ENCODE measurements at regions not wholly inside any gene's neighbourhood (a gene's known extent, or its start where the extent isn't known, plus 50 kb on each side); places are given as distances from the start of the nearest gene placed in this dataset.

DNA sequence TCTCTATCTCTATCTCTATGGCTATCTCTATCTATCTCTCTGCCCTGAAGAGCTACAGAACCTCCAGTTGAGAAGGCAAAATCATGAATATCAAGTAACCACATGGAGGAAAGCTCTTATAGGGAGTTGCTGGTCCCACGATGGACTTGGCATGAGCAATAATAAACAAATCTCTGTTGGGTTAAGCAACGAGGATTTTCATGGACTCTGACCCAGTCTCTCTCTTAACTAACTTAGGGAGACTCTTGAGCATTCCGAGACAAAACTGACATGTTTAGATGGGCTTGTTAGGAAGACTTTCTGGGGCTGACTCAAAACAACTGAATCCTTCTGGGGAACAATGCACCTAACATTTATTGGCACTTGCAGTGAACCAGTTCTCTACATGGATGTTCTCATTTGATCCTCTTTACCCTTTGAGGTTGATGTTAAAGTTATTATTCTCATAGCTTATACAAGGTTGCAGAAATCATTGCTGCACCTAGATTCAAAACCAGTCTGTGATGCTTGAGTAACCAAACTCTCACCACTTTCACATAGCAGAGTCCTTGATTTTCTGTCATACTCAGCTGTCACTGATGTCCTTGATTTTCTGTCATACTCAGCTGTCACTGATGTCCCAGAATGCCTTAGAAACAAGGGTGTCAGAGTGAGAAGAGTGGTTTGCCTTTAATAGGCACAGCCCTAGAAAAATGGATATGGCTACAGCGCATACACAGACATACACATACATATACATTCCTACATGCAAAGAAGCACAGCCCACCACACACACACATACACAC, 354.6 kb upstream of the MAF start:
- Histone ChIP-seq H3K4me1 (ENCODE audit: control insufficient read depth in 2 of 2, insufficient read depth in 1 of 2, low read depth in 1 of 2, low read length in 2 of 2) (no peaks in the 10 kb centered on the region), H3K4me2 (ENCODE audit: insufficient read depth, low read length, poor library complexity, severe bottlenecking) (no peak overlapping the region), H3K18ac (ENCODE audit: low read length) (no peak overlapping the region), H3K23ac (ENCODE audit: low read depth, low read length, poor library complexity) (no peak overlapping the region), H2BK12ac (ENCODE audit: low read length) (no peak overlapping the region), H2AFZ (ENCODE audit: low read length) (no peak overlapping the region), H3K79me1 (ENCODE audit: low read depth, low read length) (no peaks in the 10 kb centered on the region), H3K27me3 (ENCODE audit: control insufficient read depth in 3 of 3, insufficient read depth in 3 of 3, low read depth in 1 of 3, low read length in 3 of 3) (no peaks in the 10 kb centered on the region), H3K9me3 (replicated peaks in 1 of 2; ENCODE audit: control insufficient read depth in 2 of 2, insufficient read depth in 1 of 2, low read depth in 1 of 2, low read length in 2 of 2) (no peaks in the 10 kb centered on the region), H3K4me3 (ENCODE audit: low read length in 2 of 2) (no peak overlapping the region), H3K36me3 (replicated peaks in 1 of 2; ENCODE audit: control insufficient read depth in 2 of 2, insufficient read depth in 2 of 2, low read length in 2 of 2) (no peaks in the 10 kb centered on the region), H4K8ac (ENCODE audit: low read depth, low read length) (no peak overlapping the region), H2AK5ac (ENCODE audit: low read depth, low read length) (no peak overlapping the region), H3K14ac (ENCODE audit: low read length) (no peak overlapping the region), H4K91ac (ENCODE audit: low read depth, low read length, poor library complexity) (no peak overlapping the region), H3K4ac (ENCODE audit: low read length) (no peak overlapping the region), H2BK120ac (ENCODE audit: low read depth, low read length) (no peak overlapping the region), H3K27ac (replicated peaks; ENCODE audit: low read length) (no peak overlapping the region), H3K9ac (ENCODE audit: low read depth, low read length, poor library complexity) (no peak overlapping the region), H2BK15ac (ENCODE audit: low read length) (no peak overlapping the region), H2BK5ac (ENCODE audit: low read length) (no peak overlapping the region)
- no peak for DNase-seq (ENCODE audit: low spot score)
- WGBS, 2 donors (ENCODE audit: extremely low coverage in 2 of 2, insufficient read length in 2 of 2, insufficient replicate concordance in 1 of 2) = no CpG with 5 or more reads among the region's 4 CpGs

DNA sequence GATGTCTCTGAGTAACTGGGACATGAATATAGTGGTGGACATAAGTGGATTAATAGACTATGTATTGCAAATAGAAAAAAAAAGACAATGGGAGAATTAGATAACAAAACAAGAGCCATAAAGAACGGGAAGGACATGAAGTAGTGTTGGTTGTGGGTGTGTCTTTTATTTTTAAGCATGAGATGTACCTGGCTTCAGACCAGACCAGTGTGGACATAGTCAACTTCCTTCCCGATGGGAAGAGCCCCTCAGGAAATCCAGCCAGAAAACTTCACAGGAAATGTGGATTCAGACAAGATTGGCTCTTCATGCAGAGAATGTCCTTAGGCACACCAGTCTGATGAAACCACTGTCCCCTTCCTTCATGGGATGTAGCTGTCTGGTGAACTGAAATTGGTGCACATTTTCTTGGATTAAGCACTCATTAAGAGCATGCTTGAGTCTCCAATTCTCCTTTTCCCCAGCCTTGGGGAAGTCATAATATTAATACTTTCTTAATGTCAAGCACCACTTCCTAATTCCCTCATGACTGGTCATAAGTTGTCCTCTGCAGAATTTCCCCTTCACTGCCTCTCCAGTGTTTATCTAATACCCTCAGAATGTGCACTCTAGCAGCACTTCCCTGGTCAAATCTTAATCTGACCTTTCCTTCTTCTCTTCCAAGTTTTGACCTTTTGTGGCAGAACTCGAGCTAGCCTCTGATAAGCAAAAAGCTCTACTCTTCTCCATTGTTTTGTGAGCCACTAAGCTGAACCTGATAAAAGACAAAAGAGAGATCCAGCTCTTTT, 350.6 kb upstream of the MAF start:
- no peak overlapping the region for H4K8ac ChIP-seq (ENCODE audit: low read depth, low read length)
- WGBS, 2 donors (ENCODE audit: extremely low coverage in 2 of 2, insufficient read length in 2 of 2, insufficient replicate concordance in 1 of 2) = no CpG with 5 or more reads among the region's 3 CpGs
- no peaks in the 10 kb centered on the region for H3K36me3 ChIP-seq (replicated peaks in 1 of 2; ENCODE audit: control insufficient read depth in 2 of 2, insufficient read depth in 2 of 2, low read length in 2 of 2)
- no peaks in the 10 kb centered on the region for H3K27me3 ChIP-seq (ENCODE audit: control insufficient read depth in 3 of 3, insufficient read depth in 3 of 3, low read depth in 1 of 3, low read length in 3 of 3)
- H2BK12ac ChIP-seq (ENCODE audit: low read length) = no peak overlapping the region
- H3K18ac ChIP-seq (ENCODE audit: low read length) = no peak overlapping the region
- no peak overlapping the region for H2BK120ac ChIP-seq (ENCODE audit: low read depth, low read length)
- DNase-seq (ENCODE audit: low spot score) = no peak
- H3K23ac ChIP-seq (ENCODE audit: low read depth, low read length, poor library complexity) = no peak overlapping the region
- no peak overlapping the region for H4K91ac ChIP-seq (ENCODE audit: low read depth, low read length, poor library complexity)
- H2AFZ ChIP-seq (ENCODE audit: low read length) = no peak overlapping the region
- H3K79me1 ChIP-seq (ENCODE audit: low read depth, low read length) = no peaks in the 10 kb centered on the region
- H3K9ac ChIP-seq (ENCODE audit: low read depth, low read length, poor library complexity) = no peak overlapping the region
- H2AK5ac ChIP-seq (ENCODE audit: low read depth, low read length) = no peak overlapping the region
- no peak overlapping the region for H3K14ac ChIP-seq (ENCODE audit: low read length)
- H3K4me1 ChIP-seq (ENCODE audit: control insufficient read depth in 2 of 2, insufficient read depth in 1 of 2, low read depth in 1 of 2, low read length in 2 of 2) = no peaks in the 10 kb centered on the region
- no peak overlapping the region for H3K4me2 ChIP-seq (ENCODE audit: insufficient read depth, low read length, poor library complexity, severe bottlenecking)
- H2BK15ac ChIP-seq (ENCODE audit: low read length) = no peak overlapping the region
- no peaks in the 10 kb centered on the region for H3K9me3 ChIP-seq (replicated peaks in 1 of 2; ENCODE audit: control insufficient read depth in 2 of 2, insufficient read depth in 1 of 2, low read depth in 1 of 2, low read length in 2 of 2)
- no peak overlapping the region for H3K4ac ChIP-seq (ENCODE audit: low read length)
- no peak overlapping the region for H3K27ac ChIP-seq (replicated peaks; ENCODE audit: low read length)
- no peak overlapping the region for H2BK5ac ChIP-seq (ENCODE audit: low read length)
- no peak overlapping the region for H3K4me3 ChIP-seq (ENCODE audit: low read length in 2 of 2)

DNA sequence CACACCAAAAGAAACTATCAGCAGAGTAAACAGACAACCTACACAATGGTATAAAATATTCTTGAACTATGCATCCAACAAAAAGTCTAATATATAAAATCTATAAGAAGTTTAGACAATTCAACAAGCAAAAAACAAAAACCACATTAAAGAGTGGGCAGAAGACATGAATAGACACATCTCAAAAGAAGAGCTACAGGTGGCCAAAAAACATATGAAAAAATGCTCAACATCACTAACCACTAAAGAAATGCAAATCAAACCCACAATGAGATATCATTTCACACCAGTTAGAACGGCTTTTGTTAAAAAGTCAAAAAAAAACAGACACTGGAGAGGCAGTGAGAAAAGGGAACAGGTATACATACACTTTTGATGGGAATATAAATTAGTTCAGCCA, 348.9 kb upstream of the MAF start:
- no peaks in the 10 kb centered on the region for H3K27me3 ChIP-seq (ENCODE audit: control insufficient read depth in 3 of 3, insufficient read depth in 3 of 3, low read depth in 1 of 3, low read length in 3 of 3)
- no peak overlapping the region for H3K18ac ChIP-seq (ENCODE audit: low read length)
- no peak overlapping the region for H2BK12ac ChIP-seq (ENCODE audit: low read length)
- H2AK5ac ChIP-seq (ENCODE audit: low read depth, low read length) = no peak overlapping the region
- no peak overlapping the region for H3K23ac ChIP-seq (ENCODE audit: low read depth, low read length, poor library complexity)
- no peak overlapping the region for H2BK5ac ChIP-seq (ENCODE audit: low read length)
- no peak overlapping the region for H4K91ac ChIP-seq (ENCODE audit: low read depth, low read length, poor library complexity)
- no CpG with 5 or more reads among the region's 1 CpG for WGBS, 2 donors (ENCODE audit: extremely low coverage in 2 of 2, insufficient read length in 2 of 2, insufficient replicate concordance in 1 of 2)
- H2BK15ac ChIP-seq (ENCODE audit: low read length) = no peak overlapping the region
- no peaks in the 10 kb centered on the region for H3K9me3 ChIP-seq (replicated peaks in 1 of 2; ENCODE audit: control insufficient read depth in 2 of 2, insufficient read depth in 1 of 2, low read depth in 1 of 2, low read length in 2 of 2)
- H3K4me2 ChIP-seq (ENCODE audit: insufficient read depth, low read length, poor library complexity, severe bottlenecking) = no peak overlapping the region
- H3K14ac ChIP-seq (ENCODE audit: low read length) = no peak overlapping the region
- no peaks in the 10 kb centered on the region for H3K79me1 ChIP-seq (ENCODE audit: low read depth, low read length)
- H2BK120ac ChIP-seq (ENCODE audit: low read depth, low read length) = no peak overlapping the region
- DNase-seq (ENCODE audit: low spot score) = no peak
- no peak overlapping the region for H3K9ac ChIP-seq (ENCODE audit: low read depth, low read length, poor library complexity)
- H3K4ac ChIP-seq (ENCODE audit: low read length) = no peak overlapping the region
- H3K27ac ChIP-seq (replicated peaks; ENCODE audit: low read length) = no peak overlapping the region
- H2AFZ ChIP-seq (ENCODE audit: low read length) = no peak overlapping the region
- H3K36me3 ChIP-seq (replicated peaks in 1 of 2; ENCODE audit: control insufficient read depth in 2 of 2, insufficient read depth in 2 of 2, low read length in 2 of 2) = no peaks in the 10 kb centered on the region
- H4K8ac ChIP-seq (ENCODE audit: low read depth, low read length) = no peak overlapping the region
- H3K4me3 ChIP-seq (ENCODE audit: low read length in 2 of 2) = no peak overlapping the region
- H3K4me1 ChIP-seq (ENCODE audit: control insufficient read depth in 2 of 2, insufficient read depth in 1 of 2, low read depth in 1 of 2, low read length in 2 of 2) = no peaks in the 10 kb centered on the region

DNA sequence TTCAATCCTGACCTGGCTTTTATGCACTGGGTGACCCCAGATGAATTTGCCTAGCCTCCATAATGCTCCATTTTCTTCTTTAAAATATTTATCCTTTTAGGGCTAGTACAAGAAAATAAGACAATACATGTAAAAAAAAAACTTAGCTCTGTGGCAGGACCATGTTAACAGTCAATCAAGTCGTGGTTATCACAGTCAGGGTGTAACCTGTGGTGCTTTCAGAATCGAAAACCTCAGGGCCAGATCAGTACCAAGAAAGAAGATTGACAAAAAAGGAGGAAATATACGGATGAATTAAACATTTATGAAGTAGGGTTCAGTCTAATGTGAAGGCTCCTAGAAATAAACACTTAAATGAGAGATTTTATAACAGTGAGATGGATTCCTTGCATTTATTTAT, 347.2 kb upstream of the MAF start:
- Histone ChIP-seq H2BK5ac (ENCODE audit: low read length) (no peak overlapping the region), H3K36me3 (replicated peaks in 1 of 2; ENCODE audit: control insufficient read depth in 2 of 2, insufficient read depth in 2 of 2, low read length in 2 of 2) (no peaks in the 10 kb centered on the region), H3K23ac (ENCODE audit: low read depth, low read length, poor library complexity) (no peak overlapping the region), H3K18ac (ENCODE audit: low read length) (no peak overlapping the region), H3K4ac (ENCODE audit: low read length) (no peak overlapping the region), H3K4me1 (ENCODE audit: control insufficient read depth in 2 of 2, insufficient read depth in 1 of 2, low read depth in 1 of 2, low read length in 2 of 2) (no peaks in the 10 kb centered on the region), H3K14ac (ENCODE audit: low read length) (no peak overlapping the region), H2AFZ (ENCODE audit: low read length) (no peak overlapping the region), H3K27me3 (ENCODE audit: control insufficient read depth in 3 of 3, insufficient read depth in 3 of 3, low read depth in 1 of 3, low read length in 3 of 3) (no peaks in the 10 kb centered on the region), H3K4me3 (ENCODE audit: low read length in 2 of 2) (no peak overlapping the region), H3K9me3 (replicated peaks in 1 of 2; ENCODE audit: control insufficient read depth in 2 of 2, insufficient read depth in 1 of 2, low read depth in 1 of 2, low read length in 2 of 2) (no peaks in the 10 kb centered on the region), H3K79me1 (ENCODE audit: low read depth, low read length) (no peaks in the 10 kb centered on the region), H2BK120ac (ENCODE audit: low read depth, low read length) (no peak overlapping the region), H4K91ac (ENCODE audit: low read depth, low read length, poor library complexity) (no peak overlapping the region), H2BK12ac (ENCODE audit: low read length) (no peak overlapping the region), H4K8ac (ENCODE audit: low read depth, low read length) (no peak overlapping the region), H2BK15ac (ENCODE audit: low read length) (no peak overlapping the region), H3K27ac (replicated peaks; ENCODE audit: low read length) (no peak overlapping the region), H3K4me2 (ENCODE audit: insufficient read depth, low read length, poor library complexity, severe bottlenecking) (no peak overlapping the region), H2AK5ac (ENCODE audit: low read depth, low read length) (no peak overlapping the region), H3K9ac (ENCODE audit: low read depth, low read length, poor library complexity) (no peak overlapping the region)
- no CpG with 5 or more reads among the region's 3 CpGs for WGBS, 2 donors (ENCODE audit: extremely low coverage in 2 of 2, insufficient read length in 2 of 2, insufficient replicate concordance in 1 of 2)
- DNase-seq (ENCODE audit: low spot score) = no peak

Measured in neuronal stem cell (in vitro differentiated cells).